SK-N-SH treated with all-trans-retinoic acid at 6 μM for 48 hours (cell line): ENCODE measurements at regions not wholly inside any gene's neighbourhood (a gene's known extent, or its start where the extent isn't known, plus 50 kb on each side); places are given as distances from the start of the nearest gene placed in this dataset.

Experiments
- ATAC-seq: fragments of 200-7000 bp; cut with Tn5 transposase; 3 replicates; pipeline ENCODE4 v1.9.1; 2020; ENCODE audit warnings: mild to moderate bottlenecking, moderate library complexity
- ARNTL ChIP-seq: fragments of 450-650 bp; formaldehyde crosslinking; IDR thresholded peaks from 2 replicates; pipeline ENCODE4 v1.5.0; 2020; ENCODE audit warnings: low read depth, mild to moderate bottlenecking, moderate library complexity, borderline replicate concordance
- CSDC2 ChIP-seq: fragments of 250-450 bp; sonication (Bioruptor Pico); IDR thresholded peaks from 2 replicates; pipeline ENCODE4 v1.5.0; 2020; ENCODE audit warnings: mild to moderate bottlenecking, moderate library complexity
- ESRRG ChIP-seq: fragments of 250-450 bp; sonication (Bioruptor Pico); IDR thresholded peaks from 2 replicates; pipeline ENCODE4 v1.6.1; 2021; ENCODE audit warnings: mild to moderate bottlenecking
- GLIS3 ChIP-seq: fragments of 250-450 bp; sonication (Bioruptor Pico); IDR thresholded peaks from 2 replicates; pipeline ENCODE4 v1.5.0; 2020; ENCODE audit warnings: mild to moderate bottlenecking, moderate library complexity
- ISL1 ChIP-seq: fragments of 250-450 bp; sonication (Bioruptor Pico); IDR thresholded peaks from 2 replicates; pipeline ENCODE4 v2.1.2; 2022; ENCODE audit warnings: mild to moderate bottlenecking, moderate library complexity
- OSR1 ChIP-seq: fragments of 250-450 bp; sonication (Bioruptor Pico); IDR thresholded peaks from 2 replicates; pipeline ENCODE4 v1.8.0; 2022; ENCODE audit warnings: moderate library complexity, mild to moderate bottlenecking, inconsistent platforms
- PPARA ChIP-seq: fragments of 250-450 bp; sonication (Bioruptor Pico); IDR thresholded peaks from 2 replicates; pipeline ENCODE4 v1.5.0; 2020; ENCODE audit warnings: mild to moderate bottlenecking, borderline replicate concordance
- RARB ChIP-seq: fragments of 250-450 bp; sonication (Bioruptor Pico); IDR thresholded peaks from 2 replicates; pipeline ENCODE4 v1.8.0; 2021; ENCODE audit warnings: mild to moderate bottlenecking, moderate library complexity
- SNAI2 ChIP-seq: fragments of 250-450 bp; sonication (Bioruptor Pico); IDR thresholded peaks from 2 replicates; pipeline ENCODE4 v1.5.0; 2020; ENCODE audit warnings: mild to moderate bottlenecking, moderate library complexity
- TCF4 ChIP-seq: fragments of 250-450 bp; sonication (Bioruptor Pico); IDR thresholded peaks from 2 replicates; pipeline ENCODE4 v1.8.0; 2021; ENCODE audit warnings: mild to moderate bottlenecking, moderate library complexity, borderline replicate concordance
- TOX ChIP-seq: fragments of 250-450 bp; sonication (Bioruptor Pico); IDR thresholded peaks from 2 replicates; pipeline ENCODE4 v1.8.0; 2021; ENCODE audit warnings: mild to moderate bottlenecking, moderate library complexity, borderline replicate concordance
- ZC3H10 ChIP-seq: fragments of 250-450 bp; sonication (Bioruptor Pico); IDR thresholded peaks from 2 replicates; pipeline ENCODE4 v1.5.1; 2021; ENCODE audit warnings: mild to moderate bottlenecking, moderate library complexity
- ZFP3 ChIP-seq: fragments of 250-450 bp; sonication (Bioruptor Pico); IDR thresholded peaks from 2 replicates; pipeline ENCODE4 v1.5.0; 2020; ENCODE audit warnings: mild to moderate bottlenecking, moderate library complexity
- ZFP30 ChIP-seq: fragments of 450-650 bp; formaldehyde crosslinking; IDR thresholded peaks from 2 replicates; pipeline ENCODE4 v1.5.0; 2022; ENCODE audit warnings: mild to moderate bottlenecking, moderate library complexity
- ZNF565 ChIP-seq: fragments of 450-650 bp; formaldehyde crosslinking; conservative IDR thresholded peaks from 2 replicates; pipeline ENCODE4 v1.5.0; 2020; ENCODE audit warnings: low read depth, mild to moderate bottlenecking, moderate library complexity
- ZNF70 ChIP-seq: fragments of 450-650 bp; formaldehyde crosslinking; IDR thresholded peaks from 2 replicates; pipeline ENCODE4 v1.5.0; 2020; ENCODE audit warnings: mild to moderate bottlenecking, moderate library complexity
- ZNF8 ChIP-seq: fragments of 450-650 bp; formaldehyde crosslinking; IDR thresholded peaks from 2 replicates; pipeline ENCODE4 v1.5.0; 2020; ENCODE audit warnings: mild to moderate bottlenecking, moderate library complexity
- TF ChIP-seq, protein P1 (sequence below): fragments of 250-450 bp; sonication (Bioruptor Pico); IDR thresholded peaks from 2 replicates; pipeline ENCODE4 v1.5.1; 2021; ENCODE audit warnings: mild to moderate bottlenecking, moderate library complexity
- TF ChIP-seq, protein P2 (sequence below): fragments of 250-450 bp; sonication (Bioruptor Pico); IDR thresholded peaks from 2 replicates; pipeline ENCODE4 v1.5.1; 2020; ENCODE audit warnings: low read depth, mild to moderate bottlenecking, moderate library complexity
- TF ChIP-seq, protein P3 (sequence below): fragments of 250-450 bp; sonication (Bioruptor Pico); IDR thresholded peaks from 2 replicates; pipeline ENCODE4 v1.8.0; 2021; ENCODE audit warnings: low read depth, mild to moderate bottlenecking, moderate library complexity, borderline replicate concordance
- TF ChIP-seq, protein P4 (sequence below): fragments of 250-450 bp; sonication (Bioruptor Pico); IDR thresholded peaks from 2 replicates; pipeline ENCODE4 v1.8.0; 2020; ENCODE audit warnings: mild to moderate bottlenecking, moderate library complexity, borderline replicate concordance

DNA sequence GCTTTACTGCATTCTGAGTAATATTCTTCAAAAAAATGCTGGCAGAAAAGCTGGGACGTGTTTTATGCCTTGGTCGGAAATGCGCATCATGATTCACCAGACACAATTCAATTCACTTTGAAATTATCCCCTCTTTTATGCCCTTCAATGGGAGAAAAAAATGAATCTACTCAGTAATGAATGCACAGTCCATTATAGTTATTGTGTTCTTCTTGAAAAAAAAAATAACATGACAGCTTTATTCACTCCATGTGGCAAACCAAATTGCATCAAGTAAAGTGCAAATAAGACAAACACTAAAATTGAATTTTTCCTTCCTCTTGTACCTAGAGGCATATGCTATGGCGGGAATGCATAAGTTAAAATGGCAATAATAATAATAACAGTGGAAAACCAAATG, 159.4 kb upstream of the IFNG-AS1 start (continued):
- TF ChIP-seq, protein P1, sequence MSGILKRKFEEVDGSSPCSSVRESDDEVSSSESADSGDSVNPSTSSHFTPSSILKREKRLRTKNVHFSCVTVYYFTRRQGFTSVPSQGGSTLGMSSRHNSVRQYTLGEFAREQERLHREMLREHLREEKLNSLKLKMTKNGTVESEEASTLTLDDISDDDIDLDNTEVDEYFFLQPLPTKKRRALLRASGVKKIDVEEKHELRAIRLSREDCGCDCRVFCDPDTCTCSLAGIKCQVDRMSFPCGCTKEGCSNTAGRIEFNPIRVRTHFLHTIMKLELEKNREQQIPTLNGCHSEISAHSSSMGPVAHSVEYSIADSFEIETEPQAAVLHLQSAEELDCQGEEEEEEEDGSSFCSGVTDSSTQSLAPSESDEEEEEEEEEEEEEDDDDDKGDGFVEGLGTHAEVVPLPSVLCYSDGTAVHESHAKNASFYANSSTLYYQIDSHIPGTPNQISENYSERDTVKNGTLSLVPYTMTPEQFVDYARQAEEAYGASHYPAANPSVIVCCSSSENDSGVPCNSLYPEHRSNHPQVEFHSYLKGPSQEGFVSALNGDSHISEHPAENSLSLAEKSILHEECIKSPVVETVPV (CRISPR knock-in tag): no peak
- TF ChIP-seq TCF4 (CRISPR knock-in tag) (no peak), ZNF565 (CRISPR knock-in tag) (no peak), RARB (CRISPR knock-in tag) (no peak), GLIS3 (CRISPR knock-in tag) (no peak), ZNF8 (CRISPR knock-in tag) (no peak), ZNF70 (CRISPR knock-in tag) (no peak), ZC3H10 (no peak), ZFP3 (CRISPR knock-in tag) (no peak)

DNA sequence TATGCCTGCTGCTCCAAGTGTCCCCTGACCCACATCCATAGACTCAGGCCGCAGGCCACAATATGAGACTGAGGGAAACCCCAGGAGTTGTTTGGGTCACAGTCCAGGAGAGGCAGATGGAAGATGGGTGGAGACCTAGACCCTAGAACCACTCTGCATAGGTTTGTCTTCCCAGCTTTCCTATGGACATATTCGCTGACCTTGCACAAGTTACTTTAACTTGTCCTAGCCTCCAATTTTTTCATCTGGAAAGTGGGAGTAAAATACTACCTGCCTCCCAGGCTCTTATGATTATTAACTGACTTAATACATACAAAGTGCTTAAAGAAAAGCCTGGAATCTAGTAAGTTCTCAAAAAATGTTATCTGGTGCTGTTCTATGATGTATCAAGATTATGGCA, 157.1 kb upstream of the IFNG-AS1 start:
- no peak for TF ChIP-seq TOX
- no peak for TF ChIP-seq ISL1 (CRISPR knock-in tag)
- no peak for TF ChIP-seq ESRRG (CRISPR knock-in tag)
- TF ChIP-seq, protein P2, sequence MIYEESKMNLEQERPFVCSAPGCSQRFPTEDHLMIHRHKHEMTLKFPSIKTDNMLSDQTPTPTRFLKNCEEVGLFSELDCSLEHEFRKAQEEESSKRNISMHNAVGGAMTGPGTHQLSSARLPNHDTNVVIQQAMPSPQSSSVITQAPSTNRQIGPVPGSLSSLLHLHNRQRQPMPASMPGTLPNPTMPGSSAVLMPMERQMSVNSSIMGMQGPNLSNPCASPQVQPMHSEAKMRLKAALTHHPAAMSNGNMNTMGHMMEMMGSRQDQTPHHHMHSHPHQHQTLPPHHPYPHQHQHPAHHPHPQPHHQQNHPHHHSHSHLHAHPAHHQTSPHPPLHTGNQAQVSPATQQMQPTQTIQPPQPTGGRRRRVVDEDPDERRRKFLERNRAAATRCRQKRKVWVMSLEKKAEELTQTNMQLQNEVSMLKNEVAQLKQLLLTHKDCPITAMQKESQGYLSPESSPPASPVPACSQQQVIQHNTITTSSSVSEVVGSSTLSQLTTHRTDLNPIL (CRISPR knock-in tag): no peak
- TF ChIP-seq, all 23 proteins: peak for 0
- ATAC-seq: no peak

DNA sequence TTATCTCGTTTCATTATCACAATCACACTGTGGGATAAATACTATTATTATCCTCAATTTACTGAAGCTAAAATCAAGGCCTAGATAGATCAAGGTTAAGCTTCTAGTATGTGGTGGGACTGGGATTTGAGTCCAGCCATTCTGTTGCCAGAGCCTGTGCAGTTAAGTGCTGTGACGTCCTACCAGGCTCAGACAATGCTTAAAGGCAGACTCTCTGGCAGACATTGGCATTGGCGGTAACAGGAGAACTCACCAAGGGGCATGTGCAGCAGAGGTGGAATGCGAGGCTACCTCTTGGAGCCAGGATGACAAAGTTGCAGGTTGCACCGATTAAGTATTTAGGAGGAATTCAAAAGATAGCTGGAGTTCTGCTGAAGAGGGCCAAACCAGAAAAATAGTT, 155.6 kb upstream of the IFNG-AS1 start:
- no peak for ATAC-seq
- no peak for TF ChIP-seq ZNF70 (CRISPR knock-in tag)
- TF ChIP-seq TOX: no peak
- TF ChIP-seq SNAI2 (CRISPR knock-in tag): no peak
- TF ChIP-seq ZC3H10: no peak
- TF ChIP-seq, protein P3, sequence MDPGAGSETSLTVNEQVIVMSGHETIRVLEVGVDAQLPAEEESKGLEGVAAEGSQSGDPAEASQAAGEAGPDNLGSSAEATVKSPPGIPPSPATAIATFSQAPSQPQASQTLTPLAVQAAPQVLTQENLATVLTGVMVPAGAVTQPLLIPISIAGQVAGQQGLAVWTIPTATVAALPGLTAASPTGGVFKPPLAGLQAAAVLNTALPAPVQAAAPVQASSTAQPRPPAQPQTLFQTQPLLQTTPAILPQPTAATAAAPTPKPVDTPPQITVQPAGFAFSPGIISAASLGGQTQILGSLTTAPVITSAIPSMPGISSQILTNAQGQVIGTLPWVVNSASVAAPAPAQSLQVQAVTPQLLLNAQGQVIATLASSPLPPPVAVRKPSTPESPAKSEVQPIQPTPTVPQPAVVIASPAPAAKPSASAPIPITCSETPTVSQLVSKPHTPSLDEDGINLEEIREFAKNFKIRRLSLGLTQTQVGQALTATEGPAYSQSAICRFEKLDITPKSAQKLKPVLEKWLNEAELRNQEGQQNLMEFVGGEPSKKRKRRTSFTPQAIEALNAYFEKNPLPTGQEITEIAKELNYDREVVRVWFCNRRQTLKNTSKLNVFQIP (CRISPR knock-in tag): no peak
- no peak for TF ChIP-seq RARB (CRISPR knock-in tag)
- no peak for TF ChIP-seq PPARA (CRISPR knock-in tag)
- no peak for TF ChIP-seq CSDC2 (CRISPR knock-in tag)
- TF ChIP-seq ISL1 (CRISPR knock-in tag): no peak
- TF ChIP-seq, protein P1 (CRISPR knock-in tag): no peak
- no peak for TF ChIP-seq ARNTL (CRISPR knock-in tag)
- TF ChIP-seq OSR1 (CRISPR knock-in tag): no peak
- TF ChIP-seq TCF4 (CRISPR knock-in tag): no peak
- TF ChIP-seq, all 23 proteins: peak for 0

DNA sequence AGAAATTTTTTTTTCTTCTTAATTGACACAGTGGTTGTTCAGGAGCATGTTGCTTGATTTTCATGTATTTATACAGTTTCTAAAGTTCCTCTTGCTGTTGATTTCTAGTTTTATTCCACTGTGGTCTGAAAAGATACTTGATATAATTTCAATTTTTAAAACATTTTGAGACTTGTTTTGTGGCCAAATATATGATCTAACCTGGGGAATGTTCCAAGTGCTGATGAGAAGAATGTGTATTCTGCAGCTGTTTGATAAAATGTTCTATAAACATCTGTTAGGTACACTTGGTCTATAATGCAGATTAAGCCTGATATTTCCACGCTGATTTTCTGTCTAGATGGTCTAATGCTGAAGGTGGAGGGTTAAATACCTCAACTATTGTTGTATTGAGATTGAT, 151.4 kb upstream of the IFNG-AS1 start:
- no peak for ATAC-seq
- TF ChIP-seq, protein P2 (CRISPR knock-in tag): no peak
- TF ChIP-seq, protein P4, sequence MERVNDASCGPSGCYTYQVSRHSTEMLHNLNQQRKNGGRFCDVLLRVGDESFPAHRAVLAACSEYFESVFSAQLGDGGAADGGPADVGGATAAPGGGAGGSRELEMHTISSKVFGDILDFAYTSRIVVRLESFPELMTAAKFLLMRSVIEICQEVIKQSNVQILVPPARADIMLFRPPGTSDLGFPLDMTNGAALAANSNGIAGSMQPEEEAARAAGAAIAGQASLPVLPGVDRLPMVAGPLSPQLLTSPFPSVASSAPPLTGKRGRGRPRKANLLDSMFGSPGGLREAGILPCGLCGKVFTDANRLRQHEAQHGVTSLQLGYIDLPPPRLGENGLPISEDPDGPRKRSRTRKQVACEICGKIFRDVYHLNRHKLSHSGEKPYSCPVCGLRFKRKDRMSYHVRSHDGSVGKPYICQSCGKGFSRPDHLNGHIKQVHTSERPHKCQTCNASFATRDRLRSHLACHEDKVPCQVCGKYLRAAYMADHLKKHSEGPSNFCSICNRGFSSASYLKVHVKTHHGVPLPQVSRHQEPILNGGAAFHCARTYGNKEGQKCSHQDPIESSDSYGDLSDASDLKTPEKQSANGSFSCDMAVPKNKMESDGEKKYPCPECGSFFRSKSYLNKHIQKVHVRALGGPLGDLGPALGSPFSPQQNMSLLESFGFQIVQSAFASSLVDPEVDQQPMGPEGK (CRISPR knock-in tag): no peak
- TF ChIP-seq OSR1 (CRISPR knock-in tag) (no peak), TOX (no peak), SNAI2 (CRISPR knock-in tag) (no peak), RARB (CRISPR knock-in tag) (no peak), ZNF8 (CRISPR knock-in tag) (no peak), ZFP30 (CRISPR knock-in tag) (no peak)
- TF ChIP-seq, protein P1 (CRISPR knock-in tag): no peak
- TF ChIP-seq, protein P3 (CRISPR knock-in tag): no peak
